ENCODE measurements at regions not wholly inside any gene's neighbourhood (a gene's known extent, or its start where the extent isn't known, plus 50 kb on each side); places are given as distances from the start of the nearest gene placed in this dataset.

GRCh38 chr7:25326501-25327156, 98.3 kb upstream of the NPVF start:
- Histone ChIP-seq H3K27ac (ENCODE audit: low read depth in 1 of 2, low read length in 2 of 2) (no peak overlapping the region), H3K9me3 (ENCODE audit: control insufficient read depth in 1 of 2, insufficient read depth in 1 of 2, low read length in 2 of 2) (no peaks in the 10 kb centered on the region), H3K36me3 (ENCODE audit: insufficient read depth, low read length) (no peaks in the 10 kb centered on the region), H3K27me3 (ENCODE audit: control insufficient read depth in 1 of 2, insufficient read depth in 2 of 2, low read length in 2 of 2) (peaks cover 0 to 13% of the 10 kb centered on the region in 2 experiments), H3K4me1 (ENCODE audit: insufficient read depth, low read length) (no peaks in the 10 kb centered on the region), H3K4me3 (ENCODE audit: low read length) (no peak overlapping the region)
- H3K27me3 Mint-ChIP-seq: peaks cover 23% of the 10 kb centered on the region
- DNase-seq (no peak), ATAC-seq (ENCODE audit: poor library complexity) (no peak)
- no peaks in the 10 kb centered on the region for H3K9me3 Mint-ChIP-seq
- ChIA-PET CTCF (interaction anchor here (1.1 kb wide), 1 partner anchor 8 kb away, joined by 4 read pairs; no protein-coding TSS in a partner anchor), POLR2A (no interaction called here)
- TF ChIP-seq CTCF (IDR thresholded peaks at IDR 0.05): no peak
- intact Hi-C loops (cut with DNase I, micrococcal nuclease): no loop called here
- H3K4me1 Mint-ChIP-seq (ENCODE audit: low read depth): no peaks in the 10 kb centered on the region
- no peak overlapping the region for H3K4me3 Mint-ChIP-seq
- no peaks in the 10 kb centered on the region for H3K36me3 Mint-ChIP-seq (ENCODE audit: low read depth)
- H3K27ac Mint-ChIP-seq: no peak overlapping the region

GRCh38 chr7:25329815-25330214, 101.5 kb upstream of the NPVF start:
- Histone ChIP-seq H3K4me1 (ENCODE audit: insufficient read depth, low read length) (no peaks in the 10 kb centered on the region), H3K36me3 (ENCODE audit: insufficient read depth, low read length) (no peaks in the 10 kb centered on the region), H3K27me3 (ENCODE audit: control insufficient read depth in 1 of 2, insufficient read depth in 2 of 2, low read length in 2 of 2) (no peaks in the 10 kb centered on the region), H3K4me3 (ENCODE audit: low read length) (no peak overlapping the region), H3K9me3 (ENCODE audit: control insufficient read depth in 1 of 2, insufficient read depth in 1 of 2, low read length in 2 of 2) (no peaks in the 10 kb centered on the region), H3K27ac (ENCODE audit: low read depth in 1 of 2, low read length in 2 of 2) (no peak overlapping the region)
- no peak for DNase-seq
- CTCF ChIA-PET: no interaction called here
- POLR2A ChIA-PET: no interaction called here
- intact Hi-C loops (cut with DNase I, micrococcal nuclease): no loop called here
- ATAC-seq (ENCODE audit: poor library complexity): no peak
- Mint-ChIP-seq H3K27me3 (no peaks in the 10 kb centered on the region), H3K36me3 (ENCODE audit: low read depth) (no peaks in the 10 kb centered on the region), H3K9me3 (no peaks in the 10 kb centered on the region), H3K27ac (no peak overlapping the region), H3K4me1 (ENCODE audit: low read depth) (no peaks in the 10 kb centered on the region), H3K4me3 (no peak overlapping the region)
- no peak for TF ChIP-seq CTCF (IDR thresholded peaks at IDR 0.05)

DNA sequence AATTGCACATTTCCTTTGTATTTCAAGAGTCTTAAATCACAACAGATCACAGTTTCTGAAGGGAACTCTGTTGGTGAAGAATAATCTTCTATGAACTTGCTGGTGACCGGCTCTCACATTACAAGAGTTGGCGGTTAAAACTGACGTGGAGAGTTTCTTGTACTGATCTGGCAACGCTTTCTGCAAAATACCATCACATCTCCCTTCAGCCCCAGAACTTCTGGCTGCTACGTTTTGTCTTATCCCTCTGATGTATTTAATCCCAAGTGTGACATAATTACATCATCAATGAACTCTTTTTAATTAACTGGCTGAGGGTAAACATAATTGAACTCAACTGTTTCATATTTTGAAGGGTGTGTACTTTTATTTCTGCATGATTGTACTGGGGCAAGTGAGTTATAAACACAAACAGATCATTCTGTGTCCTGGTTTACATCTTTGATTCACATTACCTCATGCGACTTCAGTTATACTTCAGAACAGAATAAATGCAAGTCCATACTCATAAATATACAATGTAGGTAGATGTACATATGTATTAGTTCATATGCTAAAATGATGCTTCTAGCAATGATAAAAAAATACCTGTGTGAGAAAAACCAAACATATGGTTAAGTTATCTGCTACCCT, 105.1 kb upstream of the NPVF start:
- Mint-ChIP-seq H3K4me1 (ENCODE audit: low read depth) (no peaks in the 10 kb centered on the region), H3K27ac (no peak overlapping the region), H3K9me3 (no peaks in the 10 kb centered on the region), H3K4me3 (no peak overlapping the region), H3K27me3 (peaks cover 9% of the 10 kb centered on the region), H3K36me3 (ENCODE audit: low read depth) (no peaks in the 10 kb centered on the region)
- ATAC-seq (ENCODE audit: poor library complexity) (no peak), DNase-seq (no peak)
- ChIA-PET POLR2A (no interaction called here), CTCF (no interaction called here)
- no peaks in the 10 kb centered on the region for H3K36me3 ChIP-seq (ENCODE audit: insufficient read depth, low read length)
- no peak for TF ChIP-seq CTCF (IDR thresholded peaks at IDR 0.05)
- H3K27me3 ChIP-seq (ENCODE audit: control insufficient read depth in 1 of 2, insufficient read depth in 2 of 2, low read length in 2 of 2): no peaks in the 10 kb centered on the region
- no peak overlapping the region for H3K4me3 ChIP-seq (ENCODE audit: low read length)
- no peaks in the 10 kb centered on the region for H3K4me1 ChIP-seq (ENCODE audit: insufficient read depth, low read length)
- H3K9me3 ChIP-seq (ENCODE audit: control insufficient read depth in 1 of 2, insufficient read depth in 1 of 2, low read length in 2 of 2): no peaks in the 10 kb centered on the region
- intact Hi-C loops (cut with DNase I, micrococcal nuclease): no loop called here
- H3K27ac ChIP-seq (ENCODE audit: low read depth in 1 of 2, low read length in 2 of 2): no peak overlapping the region
